K562 (cell line): ENCODE measurements at regions not wholly inside any gene's neighbourhood (a gene's known extent, or its start where the extent isn't known, plus 50 kb on each side); places are given as distances from the start of the nearest gene placed in this dataset.

Experiments
- ATAC-seq: fragments of 200-7000 bp; cut with Tn5 transposase; 3 replicates; pipeline ENCODE4 v1.9.1; 2020; ENCODE audit warnings: moderate library complexity
- BruUV-seq: library from RNA; stranded (reverse); fragments of 400-500 nt; replicated peaks from 2 replicates; lab custom pipeline; 2021; lab: Mats Ljungman, UMichigan
- CTCF ChIA-PET: fragments of 300-600 bp; formaldehyde crosslinking; extraction: SDS; loops from one replicate; lab custom pipeline; 2021; ENCODE audit warnings: low intra/inter-chr PET ratio; lab: Yijun Ruan, JAX
- POLR2A ChIA-PET: fragments of 300-600, 350-650 bp; sonication (Branson Sonifier 250); formaldehyde crosslinking; extraction: SDS; loops from one replicate; lab custom pipeline; 2021; ENCODE audit warnings: antibody characterized with exemption, inconsistent platforms; lab: Yijun Ruan, JAX
- DNase-seq, 4 experiments: peaks; one replicate each; pipeline versions ENCODE4 v3.0.0 to v3.0.0-alpha.2; 2011 to 2018; ENCODE audit warnings: low spot score in 3 of 4, mixed read lengths in 3 of 4; ENCODE audit errors: extremely low read depth in 1 of 4
- FAIRE-seq: peaks from 2 replicates; lab custom pipeline; 2011; peaks lifted over from hg19 to GRCh38; lab: Jason Lieb, UNC
- H2AFZ ChIP-seq: 2 replicates; pipeline ENCODE4 v1.6.0; 2011; ENCODE audit warnings: low read depth, low read length, control low read depth, inconsistent platforms
- H3K27ac ChIP-seq: fragments of 200-600 bp; 3 replicates; pipeline ENCODE4 v1.8.0; 2011; ENCODE audit warnings: low read depth, mild to moderate bottlenecking, control low read depth, inconsistent platforms, low read length, moderate library complexity, mixed read lengths; ENCODE audit errors: extremely low read depth
- H3K27me3 ChIP-seq, 2 experiments: fragments of 300-600 bp in 1 of 2; 2 replicates in 1 of 2; 3 replicates in 1 of 2; pipeline versions ENCODE4 v1.6.0 to v1.8.0; 2011; ENCODE audit warnings: inconsistent platforms in 2 of 2, low read length in 2 of 2, mild to moderate bottlenecking in 1 of 2, mixed read lengths in 1 of 2, moderate library complexity in 1 of 2; ENCODE audit not compliant: control insufficient read depth in 2 of 2, insufficient read depth in 2 of 2
- H3K36me3 ChIP-seq: fragments of 300-600 bp; 3 replicates; pipeline ENCODE4 v1.8.0; 2011; ENCODE audit warnings: mild to moderate bottlenecking, low read length, inconsistent platforms; ENCODE audit not compliant: control insufficient read depth, insufficient read depth
- H3K4me1 ChIP-seq, 2 experiments: fragments of 200-600 bp in 1 of 2; replicated peaks in 1 of 2; 2 replicates in 1 of 2; 3 replicates in 1 of 2; pipeline versions ENCODE4 v1.5.1 to v1.8.0; 2011; ENCODE audit warnings: inconsistent platforms in 2 of 2, low read length in 2 of 2, mild to moderate bottlenecking in 1 of 2, mixed read lengths in 1 of 2, moderate library complexity in 1 of 2; ENCODE audit not compliant: control insufficient read depth in 2 of 2, insufficient read depth in 2 of 2
- H3K4me2 ChIP-seq: 2 replicates; pipeline ENCODE4 v1.6.1; 2011; ENCODE audit warnings: low read length, control low read depth, inconsistent platforms, mixed read lengths; ENCODE audit not compliant: insufficient read depth
- H3K4me3 ChIP-seq: fragments of 200-600 bp; sonication (generic), shearing (Covaris generic); 2 replicates; pipeline ENCODE4 v1.5.1; 2016; ENCODE audit warnings: control low read depth, inconsistent platforms
- H3K79me2 ChIP-seq: fragments of 200-600 bp; 3 replicates; pipeline ENCODE4 v1.8.0; 2011; ENCODE audit warnings: low read length, inconsistent platforms; ENCODE audit not compliant: control insufficient read depth, insufficient read depth
- H3K9ac ChIP-seq, 2 experiments: 2 replicates each; pipeline versions ENCODE4 v1.6.0 to v1.6.1; 2011; ENCODE audit warnings: low read depth in 2 of 2, low read length in 2 of 2, control low read depth in 1 of 2, inconsistent platforms in 1 of 2, mild to moderate bottlenecking in 1 of 2, mixed read lengths in 1 of 2; ENCODE audit not compliant: insufficient read depth in 1 of 2
- H3K9me1 ChIP-seq: one replicate; pipeline ENCODE4 v1.6.0; 2011; ENCODE audit warnings: inconsistent platforms, mild to moderate bottlenecking, low read length, moderate library complexity; ENCODE audit not compliant: control insufficient read depth, insufficient read depth
- H3K9me3 ChIP-seq: replicated peaks from 2 replicates; pipeline ENCODE4 v1.5.1; 2011; ENCODE audit warnings: low read depth, low read length, inconsistent platforms; ENCODE audit not compliant: control insufficient read depth, insufficient read depth
- H4K20me1 ChIP-seq: replicated peaks from 2 replicates; pipeline ENCODE4 v1.6.1; 2011; ENCODE audit warnings: low read length, inconsistent platforms, mixed read lengths; ENCODE audit not compliant: control insufficient read depth, insufficient read depth
- CEBPB ChIP-seq: fragments of 450-650 bp; IDR thresholded peaks from 2 replicates; pipeline ENCODE4 v1.6.1; 2016; ENCODE audit warnings: missing genetic modification characterization, missing compliant biosample characterization
- HSF4 ChIP-seq: fragments of 250-450 bp; sonication (Bioruptor Pico); IDR thresholded peaks from 2 replicates; pipeline ENCODE4 v2.1.2; 2022; ENCODE audit warnings: mild to moderate bottlenecking, moderate library complexity, borderline replicate concordance
- PCBP1 ChIP-seq: fragments of 200-400 bp; formaldehyde crosslinking; IDR thresholded peaks from 2 replicates; pipeline ENCODE4 v1.6.1; 2018; ENCODE audit warnings: mild to moderate bottlenecking, low read depth, low read length; ENCODE audit not compliant: poor library complexity, severe bottlenecking
- TSC22D4 ChIP-seq: fragments of 450-650 bp; IDR thresholded peaks from 2 replicates; pipeline ENCODE4 v1.6.1; 2016; ENCODE audit warnings: missing genetic modification characterization, missing biosample characterization, control low read depth
- ZC3H11A ChIP-seq: IDR thresholded peaks from 2 replicates; pipeline ENCODE4 v1.6.1; 2012; ENCODE audit warnings: low read depth, low read length, improper control_type of control experiment
- ZNF253 ChIP-seq: fragments of 250-450 bp; sonication (Bioruptor Pico); conservative IDR thresholded peaks from 2 replicates; pipeline ENCODE4 v1.6.1; 2021; ENCODE audit warnings: mild to moderate bottlenecking
- ZNF644 ChIP-seq: fragments of 200-800 bp; sonication (Bioruptor generic); IDR thresholded peaks from 2 replicates; pipeline ENCODE4 v1.6.1; 2016; ENCODE audit warnings: low read depth, missing genetic modification characterization, missing compliant biosample characterization
- in situ Hi-C: fragments of 300-500 bp; cut with MboI; formaldehyde crosslinking; loops from 4 replicates; pipeline ENCODE4 v1.15.0; 2018; ENCODE audit warnings: inconsistent platforms, mixed read lengths
- intact Hi-C: fragments of 100-400 bp; cut with micrococcal nuclease; formaldehyde crosslinking; loops from 2 replicates; pipeline ENCODE4 v1.14.2; 2022
- TF ChIP-seq, protein P1 (sequence below): fragments of 250-450 bp; sonication (Bioruptor Pico); IDR thresholded peaks from 2 replicates; pipeline ENCODE4 v1.5.0; 2021
- TF ChIP-seq, protein P2 (sequence below): fragments of 250-450 bp; sonication (Bioruptor Pico); IDR thresholded peaks from 2 replicates; pipeline ENCODE4 v1.8.0; 2022; ENCODE audit warnings: inconsistent platforms
- TF ChIP-seq, protein P3 (sequence below): sonication (generic); formaldehyde crosslinking; IDR thresholded peaks from 2 replicates; pipeline ENCODE4 v1.8.1; 2023; ENCODE audit warnings: mild to moderate bottlenecking, missing genetic modification reagents
- TF ChIP-seq, protein P4 (sequence below): sonication (generic); formaldehyde crosslinking; IDR thresholded peaks from 2 replicates; pipeline ENCODE4 v1.8.0; 2022; ENCODE audit warnings: mild to moderate bottlenecking, missing genetic modification reagents

DNA sequence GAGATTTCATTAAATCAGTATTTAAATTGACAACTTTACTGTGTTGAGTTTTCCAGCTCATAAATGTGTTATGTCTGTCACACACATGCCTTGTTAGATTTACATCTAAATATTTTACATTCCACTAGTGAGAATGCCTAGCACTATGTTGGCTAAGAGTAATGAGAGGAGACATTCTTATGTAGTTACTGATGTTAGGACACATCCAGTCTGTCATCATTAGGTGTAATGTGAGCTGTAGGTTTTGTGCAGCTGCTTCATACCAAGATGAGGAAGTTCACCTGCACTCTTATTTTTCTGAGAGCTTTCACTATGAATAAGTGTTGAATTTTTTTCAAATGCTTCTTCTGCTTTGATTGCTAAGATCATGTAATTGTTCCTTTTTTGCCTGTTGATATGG, 218.0 kb upstream of the IGFBP3 start:
- Histone ChIP-seq H3K4me2 (no peak overlapping the region), H3K4me3 (no peak overlapping the region), H3K27me3 (no peaks in the 10 kb centered on the region), H3K27ac (no peak overlapping the region), H2AFZ (no peak overlapping the region), H3K9me3 (no peaks in the 10 kb centered on the region), H3K9ac (no peak overlapping the region), H4K20me1 (no peaks in the 10 kb centered on the region), H3K9me1 (no peaks in the 10 kb centered on the region), H3K4me1 (no peaks in the 10 kb centered on the region), H3K79me2 (no peaks in the 10 kb centered on the region), H3K36me3 (no peaks in the 10 kb centered on the region)
- no TSS peak for BruUV-seq
- POLR2A ChIA-PET: no interaction called here
- in situ Hi-C loops (no loop called here), intact Hi-C loops (no loop called here)
- FAIRE-seq (no peak), DNase-seq (no peak), ATAC-seq (no peak)
- CTCF ChIA-PET: no interaction called here
- TF ChIP-seq ZC3H11A (no peak), CEBPB (tag) (no peak), ZNF253 (CRISPR knock-in tag) (no peak), TSC22D4 (tag) (no peak), HSF4 (CRISPR knock-in tag) (no peak), ZNF644 (tag) (no peak), PCBP1 (no peak)
- TF ChIP-seq, protein P1, sequence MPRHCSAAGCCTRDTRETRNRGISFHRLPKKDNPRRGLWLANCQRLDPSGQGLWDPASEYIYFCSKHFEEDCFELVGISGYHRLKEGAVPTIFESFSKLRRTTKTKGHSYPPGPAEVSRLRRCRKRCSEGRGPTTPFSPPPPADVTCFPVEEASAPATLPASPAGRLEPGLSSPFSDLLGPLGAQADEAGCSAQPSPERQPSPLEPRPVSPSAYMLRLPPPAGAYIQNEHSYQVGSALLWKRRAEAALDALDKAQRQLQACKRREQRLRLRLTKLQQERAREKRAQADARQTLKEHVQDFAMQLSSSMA (CRISPR knock-in tag): no peak
- TF ChIP-seq, protein P2, sequence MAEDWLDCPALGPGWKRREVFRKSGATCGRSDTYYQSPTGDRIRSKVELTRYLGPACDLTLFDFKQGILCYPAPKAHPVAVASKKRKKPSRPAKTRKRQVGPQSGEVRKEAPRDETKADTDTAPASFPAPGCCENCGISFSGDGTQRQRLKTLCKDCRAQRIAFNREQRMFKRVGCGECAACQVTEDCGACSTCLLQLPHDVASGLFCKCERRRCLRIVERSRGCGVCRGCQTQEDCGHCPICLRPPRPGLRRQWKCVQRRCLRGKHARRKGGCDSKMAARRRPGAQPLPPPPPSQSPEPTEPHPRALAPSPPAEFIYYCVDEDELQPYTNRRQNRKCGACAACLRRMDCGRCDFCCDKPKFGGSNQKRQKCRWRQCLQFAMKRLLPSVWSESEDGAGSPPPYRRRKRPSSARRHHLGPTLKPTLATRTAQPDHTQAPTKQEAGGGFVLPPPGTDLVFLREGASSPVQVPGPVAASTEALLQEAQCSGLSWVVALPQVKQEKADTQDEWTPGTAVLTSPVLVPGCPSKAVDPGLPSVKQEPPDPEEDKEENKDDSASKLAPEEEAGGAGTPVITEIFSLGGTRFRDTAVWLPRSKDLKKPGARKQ (CRISPR knock-in tag): no peak
- TF ChIP-seq, protein P3, sequence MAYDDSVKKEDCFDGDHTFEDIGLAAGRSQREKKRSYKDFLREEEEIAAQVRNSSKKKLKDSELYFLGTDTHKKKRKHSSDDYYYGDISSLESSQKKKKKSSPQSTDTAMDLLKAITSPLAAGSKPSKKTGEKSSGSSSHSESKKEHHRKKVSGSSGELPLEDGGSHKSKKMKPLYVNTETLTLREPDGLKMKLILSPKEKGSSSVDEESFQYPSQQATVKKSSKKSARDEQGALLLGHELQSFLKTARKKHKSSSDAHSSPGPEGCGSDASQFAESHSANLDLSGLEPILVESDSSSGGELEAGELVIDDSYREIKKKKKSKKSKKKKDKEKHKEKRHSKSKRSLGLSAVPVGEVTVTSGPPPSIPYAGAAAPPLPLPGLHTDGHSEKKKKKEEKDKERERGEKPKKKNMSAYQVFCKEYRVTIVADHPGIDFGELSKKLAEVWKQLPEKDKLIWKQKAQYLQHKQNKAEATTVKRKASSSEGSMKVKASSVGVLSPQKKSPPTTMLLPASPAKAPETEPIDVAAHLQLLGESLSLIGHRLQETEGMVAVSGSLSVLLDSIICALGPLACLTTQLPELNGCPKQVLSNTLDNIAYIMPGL: no peak
- TF ChIP-seq, protein P4, sequence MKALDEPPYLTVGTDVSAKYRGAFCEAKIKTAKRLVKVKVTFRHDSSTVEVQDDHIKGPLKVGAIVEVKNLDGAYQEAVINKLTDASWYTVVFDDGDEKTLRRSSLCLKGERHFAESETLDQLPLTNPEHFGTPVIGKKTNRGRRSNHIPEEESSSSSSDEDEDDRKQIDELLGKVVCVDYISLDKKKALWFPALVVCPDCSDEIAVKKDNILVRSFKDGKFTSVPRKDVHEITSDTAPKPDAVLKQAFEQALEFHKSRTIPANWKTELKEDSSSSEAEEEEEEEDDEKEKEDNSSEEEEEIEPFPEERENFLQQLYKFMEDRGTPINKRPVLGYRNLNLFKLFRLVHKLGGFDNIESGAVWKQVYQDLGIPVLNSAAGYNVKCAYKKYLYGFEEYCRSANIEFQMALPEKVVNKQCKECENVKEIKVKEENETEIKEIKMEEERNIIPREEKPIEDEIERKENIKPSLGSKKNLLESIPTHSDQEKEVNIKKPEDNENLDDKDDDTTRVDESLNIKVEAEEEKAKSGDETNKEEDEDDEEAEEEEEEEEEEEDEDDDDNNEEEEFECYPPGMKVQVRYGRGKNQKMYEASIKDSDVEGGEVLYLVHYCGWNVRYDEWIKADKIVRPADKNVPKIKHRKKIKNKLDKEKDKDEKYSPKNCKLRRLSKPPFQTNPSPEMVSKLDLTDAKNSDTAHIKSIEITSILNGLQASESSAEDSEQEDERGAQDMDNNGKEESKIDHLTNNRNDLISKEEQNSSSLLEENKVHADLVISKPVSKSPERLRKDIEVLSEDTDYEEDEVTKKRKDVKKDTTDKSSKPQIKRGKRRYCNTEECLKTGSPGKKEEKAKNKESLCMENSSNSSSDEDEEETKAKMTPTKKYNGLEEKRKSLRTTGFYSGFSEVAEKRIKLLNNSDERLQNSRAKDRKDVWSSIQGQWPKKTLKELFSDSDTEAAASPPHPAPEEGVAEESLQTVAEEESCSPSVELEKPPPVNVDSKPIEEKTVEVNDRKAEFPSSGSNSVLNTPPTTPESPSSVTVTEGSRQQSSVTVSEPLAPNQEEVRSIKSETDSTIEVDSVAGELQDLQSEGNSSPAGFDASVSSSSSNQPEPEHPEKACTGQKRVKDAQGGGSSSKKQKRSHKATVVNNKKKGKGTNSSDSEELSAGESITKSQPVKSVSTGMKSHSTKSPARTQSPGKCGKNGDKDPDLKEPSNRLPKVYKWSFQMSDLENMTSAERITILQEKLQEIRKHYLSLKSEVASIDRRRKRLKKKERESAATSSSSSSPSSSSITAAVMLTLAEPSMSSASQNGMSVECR (CRISPR knock-in tag): no peak
